ENCODE measurements at regions not wholly inside any gene's neighbourhood (a gene's known extent, or its start where the extent isn't known, plus 50 kb on each side); places are given as distances from the start of the nearest gene placed in this dataset.

GRCh38 chr14:44418856-44419255 lies 88.2 kb downstream of the FSCB start:
- intact Hi-C loops (cut with DNase I): no loop called here
- H3K36me3 ChIP-seq (ENCODE audit: control insufficient read depth in 2 of 3, insufficient read depth in 3 of 3, low read length in 3 of 3): no peaks in the 10 kb centered on the region
- H3K9ac ChIP-seq (ENCODE audit: low read length in 3 of 3): no peak overlapping the region
- H3K4me1 ChIP-seq (ENCODE audit: control insufficient read depth in 2 of 3, insufficient read depth in 2 of 3, low read depth in 1 of 3, low read length in 3 of 3): no peaks in the 10 kb centered on the region
- no peaks in the 10 kb centered on the region for H3K27me3 ChIP-seq (ENCODE audit: control insufficient read depth, insufficient read depth, low read length)
- H3K27ac ChIP-seq (ENCODE audit: low read depth in 2 of 2, low read length in 2 of 2): no peak overlapping the region
- no peak for FAIRE-seq
- no peak for DNase-seq
- TF ChIP-seq CTCF (IDR thresholded peaks at IDR 0.05; ENCODE audit: borderline replicate concordance, extremely low read depth, insufficient read depth): no peak
- H3K4me3 ChIP-seq (ENCODE audit: low read length in 3 of 3): no peak overlapping the region
- peaks cover 0 to 5% (median 0%) of the 10 kb centered on the region in 3 donors for H3K9me3 ChIP-seq (ENCODE audit: control insufficient read depth in 2 of 3, insufficient read depth in 1 of 3, low read length in 3 of 3)

GRCh38 chr14:44417809-44418208 lies 89.3 kb downstream of the FSCB start:
- no peak overlapping the region for H3K4me3 ChIP-seq (ENCODE audit: low read length in 3 of 3)
- no peak for TF ChIP-seq CTCF (IDR thresholded peaks at IDR 0.05; ENCODE audit: borderline replicate concordance, extremely low read depth, insufficient read depth)
- H3K9me3 ChIP-seq (ENCODE audit: control insufficient read depth in 2 of 3, insufficient read depth in 1 of 3, low read length in 3 of 3): peaks cover 0 to 5% (median 0%) of the 10 kb centered on the region in 3 donors
- no peak overlapping the region for H3K9ac ChIP-seq (ENCODE audit: low read length in 3 of 3)
- no peaks in the 10 kb centered on the region for H3K36me3 ChIP-seq (ENCODE audit: control insufficient read depth in 2 of 3, insufficient read depth in 3 of 3, low read length in 3 of 3)
- no peak for DNase-seq
- FAIRE-seq: no peak
- no peaks in the 10 kb centered on the region for H3K27me3 ChIP-seq (ENCODE audit: control insufficient read depth, insufficient read depth, low read length)
- no peaks in the 10 kb centered on the region for H3K4me1 ChIP-seq (ENCODE audit: control insufficient read depth in 2 of 3, insufficient read depth in 2 of 3, low read depth in 1 of 3, low read length in 3 of 3)
- intact Hi-C loops (cut with DNase I): no loop called here
- H3K27ac ChIP-seq (ENCODE audit: low read depth in 2 of 2, low read length in 2 of 2): no peak overlapping the region

- TF ChIP-seq CTCF (IDR thresholded peaks at IDR 0.05; ENCODE audit: borderline replicate concordance, extremely low read depth, insufficient read depth): no peak
- DNase-seq (no peak), FAIRE-seq (no peak)
- Histone ChIP-seq H3K27me3 (ENCODE audit: control insufficient read depth, insufficient read depth, low read length) (no peaks in the 10 kb centered on the region), H3K9ac (ENCODE audit: low read length in 3 of 3) (no peak overlapping the region), H3K4me1 (ENCODE audit: control insufficient read depth in 2 of 3, insufficient read depth in 2 of 3, low read depth in 1 of 3, low read length in 3 of 3) (no peaks in the 10 kb centered on the region), H3K36me3 (ENCODE audit: control insufficient read depth in 2 of 3, insufficient read depth in 3 of 3, low read length in 3 of 3) (no peaks in the 10 kb centered on the region), H3K4me3 (ENCODE audit: low read length in 3 of 3) (no peak overlapping the region), H3K9me3 (ENCODE audit: control insufficient read depth in 2 of 3, insufficient read depth in 1 of 3, low read length in 3 of 3) (peaks cover 0 to 5% (median 0%) of the 10 kb centered on the region in 3 donors), H3K27ac (ENCODE audit: low read depth in 2 of 2, low read length in 2 of 2) (no peak overlapping the region)
- intact Hi-C loops (cut with DNase I): no loop called here
Measured at GRCh38 chr14:44414646-44415045, 92.4 kb downstream of the FSCB start.

All from kidney (tissue), 13 donors.